Tibial artery (tissue), 4 donors: ENCODE measurements at regions not wholly inside any gene's neighbourhood (a gene's known extent, or its start where the extent isn't known, plus 50 kb on each side); places are given as distances from the start of the nearest gene placed in this dataset.

Experiments
- DNase-seq, 2 donors: peaks; one replicate each; pipeline ENCODE4 v3.0.0-alpha.2; 2019
- H3K27ac ChIP-seq, 2 donors: fragments of 200-600 bp; sonication (generic) in 1 of 2; 1 replicate in 1 of 2; 2 replicates in 1 of 2; pipeline ENCODE4 v1.5.1; 2018 to 2019; ENCODE audit warnings: mild to moderate bottlenecking in 1 of 2
- H3K27me3 ChIP-seq, 2 donors: fragments of 200-600 bp; sonication (generic) in 1 of 2; one replicate each; pipeline versions ENCODE4 v1.5.1 to v1.6.0; 2016 to 2019
- H3K36me3 ChIP-seq, 3 donors: fragments of 200-600 bp; sonication (generic) in 2 of 3; one replicate each; pipeline ENCODE4 v1.5.1; 2016 to 2019; ENCODE audit warnings: mild to moderate bottlenecking in 2 of 3
- H3K4me1 ChIP-seq, 4 donors: fragments of 200-600 bp; sonication (generic) in 2 of 4; 1 replicate in 3 of 4; 2 replicates in 1 of 4; pipeline ENCODE4 v1.5.1; 2016 to 2019
- H3K4me3 ChIP-seq, 2 donors: fragments of 200-600 bp; sonication (generic) in 1 of 2; 1 replicate in 1 of 2; 2 replicates in 1 of 2; pipeline ENCODE4 v1.5.1; 2018 to 2019; ENCODE audit warnings: mild to moderate bottlenecking in 2 of 2
- H3K9me3 ChIP-seq, 3 donors: fragments of 200-600 bp; sonication (generic) in 1 of 3; one replicate each; pipeline ENCODE4 v1.5.1; 2016 to 2019
- CTCF ChIP-seq, 2 experiments: fragments of 200-600 bp in 1 of 2; fragments of 450-650 bp in 1 of 2; IDR thresholded peaks; one replicate each; pipeline ENCODE4 v1.5.1; 2017 to 2019; ENCODE audit warnings: antibody characterized with exemption in 2 of 2, mild to moderate bottlenecking in 1 of 2, moderate library complexity in 1 of 2
- intact Hi-C: fragments of 100-400 bp; cut with DNase I; formaldehyde crosslinking; loops from one replicate; pipeline ENCODE4 v1.15.0; 2023; ENCODE audit warnings: low total_unique reads

DNA sequence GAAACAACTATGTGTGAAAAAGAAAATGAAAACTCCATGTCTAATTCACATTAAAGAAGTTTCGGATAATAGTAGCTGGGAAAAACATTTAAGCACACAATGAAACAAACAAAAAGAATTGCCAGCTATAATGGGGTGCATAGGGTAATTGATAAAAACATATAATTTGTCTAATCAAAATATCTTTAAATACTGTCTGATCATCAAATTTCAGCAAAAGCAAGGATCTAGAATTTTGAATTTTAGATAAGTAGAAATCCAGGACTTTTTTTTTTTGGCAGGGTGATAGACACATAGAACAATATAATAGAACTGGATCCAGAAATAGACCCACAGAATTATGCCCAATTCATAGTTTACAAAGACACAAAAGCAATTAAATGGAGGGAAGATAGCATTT, 585.0 kb downstream of the TAF11L14 start:
- H3K27ac ChIP-seq: no peak overlapping the region
- no peaks in the 10 kb centered on the region for H3K27me3 ChIP-seq
- H3K4me1 ChIP-seq: no peaks in the 10 kb centered on the region
- DNase-seq: no peak
- intact Hi-C loops: no loop called here
- no peaks in the 10 kb centered on the region for H3K36me3 ChIP-seq
- no peak for TF ChIP-seq CTCF (IDR thresholded peaks at IDR 0.05)
- no peaks in the 10 kb centered on the region for H3K9me3 ChIP-seq
- H3K4me3 ChIP-seq: no peak overlapping the region

DNA sequence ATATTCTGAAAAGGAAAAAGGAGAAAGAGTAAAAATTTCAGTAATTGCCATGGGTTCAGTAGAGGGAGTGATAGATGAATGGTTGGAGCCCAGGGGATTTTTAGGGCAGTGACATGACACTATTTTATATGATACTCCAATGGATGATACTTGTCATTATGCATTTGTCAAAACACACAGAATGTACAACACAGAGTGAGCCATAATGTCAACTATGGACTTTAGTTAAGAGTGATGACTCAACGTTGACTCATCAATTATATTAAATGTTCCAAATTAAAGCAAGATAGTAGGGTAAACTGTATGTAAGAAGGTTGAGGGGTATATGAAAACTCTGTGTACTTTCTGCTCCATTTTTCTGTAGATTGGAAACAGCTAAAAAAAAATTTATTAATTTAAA, 586.4 kb downstream of the TAF11L14 start:
- intact Hi-C loops: no loop called here
- no peak overlapping the region for H3K27ac ChIP-seq
- no peak for DNase-seq
- no peaks in the 10 kb centered on the region for H3K4me1 ChIP-seq
- TF ChIP-seq CTCF (IDR thresholded peaks at IDR 0.05): no peak
- H3K9me3 ChIP-seq: no peaks in the 10 kb centered on the region
- no peaks in the 10 kb centered on the region for H3K27me3 ChIP-seq
- H3K4me3 ChIP-seq: no peak overlapping the region
- H3K36me3 ChIP-seq: no peaks in the 10 kb centered on the region

- H3K36me3 ChIP-seq: no peaks in the 10 kb centered on the region
- H3K9me3 ChIP-seq: no peaks in the 10 kb centered on the region
- no peak for DNase-seq
- intact Hi-C loops: loop anchor here (5.0 kb wide), 1 partner anchor 1619 kb away; the partner anchor contains the start of gene RETREG1
- H3K27ac ChIP-seq: no peak overlapping the region
- no peaks in the 10 kb centered on the region for H3K27me3 ChIP-seq
- H3K4me1 ChIP-seq: no peaks in the 10 kb centered on the region
- no peak overlapping the region for H3K4me3 ChIP-seq
- TF ChIP-seq CTCF (IDR thresholded peaks at IDR 0.05): no peak
Observed at GRCh38 chr5:18236386-18236785, 602.1 kb downstream of the TAF11L14 start.

GRCh38 chr5:18238321-18238720, 604.1 kb downstream of the TAF11L14 start:
- no peaks in the 10 kb centered on the region for H3K4me1 ChIP-seq
- no peaks in the 10 kb centered on the region for H3K27me3 ChIP-seq
- no peak overlapping the region for H3K4me3 ChIP-seq
- H3K9me3 ChIP-seq: no peaks in the 10 kb centered on the region
- intact Hi-C loops: loop anchor here (5.0 kb wide), 1 partner anchor 1621 kb away; the partner anchor contains the start of gene RETREG1
- DNase-seq: no peak
- H3K27ac ChIP-seq: no peak overlapping the region
- no peaks in the 10 kb centered on the region for H3K36me3 ChIP-seq
- TF ChIP-seq CTCF (IDR thresholded peaks at IDR 0.05): no peak

- intact Hi-C loops: no loop called here
Observed at GRCh38 chr5:18240971-18241370, 606.7 kb downstream of the TAF11L14 start.

More at GRCh38 chr5:18240971-18241370, 606.7 kb downstream of the TAF11L14 start:
- Histone ChIP-seq H3K4me3 (no peak overlapping the region), H3K27ac (no peak overlapping the region), H3K36me3 (no peaks in the 10 kb centered on the region), H3K27me3 (no peaks in the 10 kb centered on the region), H3K4me1 (no peaks in the 10 kb centered on the region), H3K9me3 (no peaks in the 10 kb centered on the region)
- no peak for TF ChIP-seq CTCF (IDR thresholded peaks at IDR 0.05)
- DNase-seq: no peak
